ENCODE measurements at regions not wholly inside any gene's neighbourhood (a gene's known extent, or its start where the extent isn't known, plus 50 kb on each side); places are given as distances from the start of the nearest gene placed in this dataset.

GRCh38 chr2:36052819-36053218 is 302.8 kb upstream of the CRIM1 start:
- TF ChIP-seq POLR2AphosphoS5 (IDR thresholded peaks at IDR 0.05; ENCODE audit: low read depth, low read length) (no peak), POLR2A (IDR thresholded peaks at IDR 0.05; ENCODE audit: low read depth, low read length) (no peak)
